Osteoblast (primary cell): ENCODE measurements at regions not wholly inside any gene's neighbourhood (a gene's known extent, or its start where the extent isn't known, plus 50 kb on each side); places are given as distances from the start of the nearest gene placed in this dataset.

Source experiments
- DNase-seq: peaks from one replicate; pipeline ENCODE4 v3.0.0; 2011; ENCODE audit warnings: low spot score, mixed read lengths; ENCODE audit not compliant: insufficient read length; ENCODE audit errors: missing footprints
- H2AFZ ChIP-seq: 2 replicates; pipeline ENCODE4 v1.6.0; 2011; ENCODE audit warnings: mild to moderate bottlenecking, low read length
- H3K27ac ChIP-seq: 2 replicates; pipeline ENCODE4 v1.5.1; 2011; ENCODE audit warnings: mild to moderate bottlenecking, low read depth, low read length, moderate library complexity
- H3K27me3 ChIP-seq: 2 replicates; pipeline ENCODE4 v1.6.0; 2012; ENCODE audit warnings: mild to moderate bottlenecking, control low read depth, inconsistent platforms, low read length, moderate library complexity; ENCODE audit not compliant: insufficient read depth
- H3K36me3 ChIP-seq: 2 replicates; pipeline ENCODE4 v1.5.1; 2011; ENCODE audit warnings: mild to moderate bottlenecking, low read length, control low read depth, moderate library complexity; ENCODE audit not compliant: insufficient read depth
- H3K4me1 ChIP-seq: 2 replicates; pipeline ENCODE4 v1.5.1; 2011; ENCODE audit warnings: mild to moderate bottlenecking, low read length, control low read depth, moderate library complexity; ENCODE audit not compliant: insufficient read depth
- H3K4me2 ChIP-seq: 2 replicates; pipeline ENCODE4 v1.6.0; 2011; ENCODE audit warnings: mild to moderate bottlenecking, low read length; ENCODE audit not compliant: insufficient read depth
- H3K4me3 ChIP-seq: fragments of 200-600 bp; sonication (generic); 3 replicates; pipeline ENCODE4 v1.5.1; 2012; ENCODE audit warnings: mild to moderate bottlenecking, low read length, inconsistent platforms; ENCODE audit not compliant: insufficient read depth
- H3K79me2 ChIP-seq: 2 replicates; pipeline ENCODE4 v1.6.0; 2012; ENCODE audit warnings: mild to moderate bottlenecking, low read length, control low read depth, inconsistent platforms; ENCODE audit not compliant: insufficient read depth
- H3K9me3 ChIP-seq: 2 replicates; pipeline ENCODE4 v1.5.1; 2011; ENCODE audit warnings: low read depth, low read length, control low read depth
- H4K20me1 ChIP-seq: 2 replicates; pipeline ENCODE4 v1.6.0; 2012; ENCODE audit warnings: mild to moderate bottlenecking, low read length, control low read depth; ENCODE audit not compliant: insufficient read depth
- TF ChIP-seq, protein P1 (sequence below): IDR thresholded peaks from 2 replicates; pipeline ENCODE4 v1.5.1; 2011; ENCODE audit warnings: mild to moderate bottlenecking, low read depth, low read length, moderate library complexity; ENCODE audit errors: extremely low read depth

DNA sequence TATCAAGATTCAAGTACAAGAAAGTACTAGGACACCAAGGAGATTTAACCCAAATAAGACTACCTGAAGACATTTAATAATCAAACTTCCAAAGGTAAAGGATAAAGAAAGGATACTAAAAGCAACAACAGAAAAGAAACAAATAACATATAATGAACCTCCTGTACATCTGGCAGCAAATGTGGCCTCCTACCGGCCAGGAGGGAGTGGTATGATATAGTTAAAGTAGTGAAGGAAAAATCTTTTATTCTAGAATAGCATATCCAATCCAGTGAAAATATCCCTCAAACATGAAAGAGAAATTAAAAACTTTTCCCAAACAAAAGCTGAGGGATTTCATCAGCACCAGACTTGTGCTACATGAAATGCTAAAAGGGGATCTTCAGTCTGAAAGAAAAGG, 104.7 kb upstream of the GUCY1A2 start:
- Histone ChIP-seq H4K20me1 (no peaks in the 10 kb centered on the region), H3K4me1 (no peaks in the 10 kb centered on the region), H3K4me2 (no peak overlapping the region), H3K4me3 (no peak overlapping the region), H3K9me3 (peaks cover 2% of the 10 kb centered on the region), H3K36me3 (no peaks in the 10 kb centered on the region), H2AFZ (no peak overlapping the region), H3K79me2 (no peaks in the 10 kb centered on the region), H3K27ac (no peak overlapping the region), H3K27me3 (no peaks in the 10 kb centered on the region)
- no peak for DNase-seq
- TF ChIP-seq, protein P1, sequence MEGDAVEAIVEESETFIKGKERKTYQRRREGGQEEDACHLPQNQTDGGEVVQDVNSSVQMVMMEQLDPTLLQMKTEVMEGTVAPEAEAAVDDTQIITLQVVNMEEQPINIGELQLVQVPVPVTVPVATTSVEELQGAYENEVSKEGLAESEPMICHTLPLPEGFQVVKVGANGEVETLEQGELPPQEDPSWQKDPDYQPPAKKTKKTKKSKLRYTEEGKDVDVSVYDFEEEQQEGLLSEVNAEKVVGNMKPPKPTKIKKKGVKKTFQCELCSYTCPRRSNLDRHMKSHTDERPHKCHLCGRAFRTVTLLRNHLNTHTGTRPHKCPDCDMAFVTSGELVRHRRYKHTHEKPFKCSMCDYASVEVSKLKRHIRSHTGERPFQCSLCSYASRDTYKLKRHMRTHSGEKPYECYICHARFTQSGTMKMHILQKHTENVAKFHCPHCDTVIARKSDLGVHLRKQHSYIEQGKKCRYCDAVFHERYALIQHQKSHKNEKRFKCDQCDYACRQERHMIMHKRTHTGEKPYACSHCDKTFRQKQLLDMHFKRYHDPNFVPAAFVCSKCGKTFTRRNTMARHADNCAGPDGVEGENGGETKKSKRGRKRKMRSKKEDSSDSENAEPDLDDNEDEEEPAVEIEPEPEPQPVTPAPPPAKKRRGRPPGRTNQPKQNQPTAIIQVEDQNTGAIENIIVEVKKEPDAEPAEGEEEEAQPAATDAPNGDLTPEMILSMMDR, result no peak

DNA sequence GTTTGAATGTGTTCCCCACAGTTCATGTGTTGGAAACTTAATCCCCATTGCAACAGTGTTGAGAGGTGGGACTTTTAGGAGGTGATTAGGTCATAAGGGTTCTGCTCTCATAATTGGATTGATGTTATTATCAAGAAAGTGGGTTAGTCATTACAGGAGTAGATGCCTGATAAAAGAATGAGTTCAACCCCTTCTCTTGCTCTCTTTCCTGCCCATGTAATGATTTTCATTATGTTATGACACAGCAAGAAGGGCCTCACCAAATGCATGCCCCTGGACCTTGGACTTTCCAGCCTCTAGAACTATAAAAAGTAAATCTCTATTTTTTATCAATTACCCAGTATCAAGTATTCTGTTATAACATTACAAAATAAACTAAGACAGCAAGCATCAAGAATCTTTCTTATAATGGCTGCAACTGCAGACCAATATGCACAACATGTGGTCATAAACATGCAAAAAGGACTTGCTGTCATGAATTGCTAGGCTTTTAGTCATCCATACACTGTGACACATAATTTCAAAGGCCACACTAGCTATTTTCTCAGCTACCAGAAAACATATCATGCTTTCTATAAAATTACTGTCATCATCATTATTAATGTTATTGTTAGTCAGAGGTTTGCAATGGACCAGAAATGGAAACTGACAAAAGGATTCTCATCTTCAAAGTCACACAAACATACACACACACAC, 99.9 kb upstream of the GUCY1A2 start:
- H3K79me2 ChIP-seq, result no peaks in the 10 kb centered on the region
- no peaks in the 10 kb centered on the region for H3K4me1 ChIP-seq
- no peaks in the 10 kb centered on the region for H3K9me3 ChIP-seq
- DNase-seq, result no peak
- H4K20me1 ChIP-seq, result no peaks in the 10 kb centered on the region
- no peak overlapping the region for H3K4me2 ChIP-seq
- H3K4me3 ChIP-seq, result no peak overlapping the region
- TF ChIP-seq, protein P1, result no peak
- H3K36me3 ChIP-seq, result no peaks in the 10 kb centered on the region
- H2AFZ ChIP-seq, result no peak overlapping the region
- H3K27ac ChIP-seq, result no peak overlapping the region
- H3K27me3 ChIP-seq, result no peaks in the 10 kb centered on the region

GRCh38 chr11:107116358-107116757, 98.1 kb upstream of the GUCY1A2 start:
- no peak overlapping the region for H3K4me3 ChIP-seq
- H3K4me2 ChIP-seq, result no peak overlapping the region
- H4K20me1 ChIP-seq, result no peaks in the 10 kb centered on the region
- no peaks in the 10 kb centered on the region for H3K36me3 ChIP-seq
- no peaks in the 10 kb centered on the region for H3K79me2 ChIP-seq
- TF ChIP-seq, protein P1, result no peak
- no peak overlapping the region for H3K27ac ChIP-seq
- H3K4me1 ChIP-seq, result no peaks in the 10 kb centered on the region
- H3K9me3 ChIP-seq, result no peaks in the 10 kb centered on the region
- no peaks in the 10 kb centered on the region for H3K27me3 ChIP-seq
- no peak overlapping the region for H2AFZ ChIP-seq
- DNase-seq, result no peak

GRCh38 chr11:107102692-107103477, 84.6 kb upstream of the GUCY1A2 start:
- no peak overlapping the region for H2AFZ ChIP-seq
- H3K27ac ChIP-seq, result no peak overlapping the region
- no peaks in the 10 kb centered on the region for H4K20me1 ChIP-seq
- no peak overlapping the region for H3K4me3 ChIP-seq
- H3K27me3 ChIP-seq, result no peaks in the 10 kb centered on the region
- TF ChIP-seq, protein P1, result no peak
- no peaks in the 10 kb centered on the region for H3K4me1 ChIP-seq
- no peaks in the 10 kb centered on the region for H3K79me2 ChIP-seq
- H3K4me2 ChIP-seq, result no peak overlapping the region
- DNase-seq, result no peak
- peaks cover 2% of the 10 kb centered on the region for H3K9me3 ChIP-seq
- no peaks in the 10 kb centered on the region for H3K36me3 ChIP-seq
